ENCODE measurements at regions not wholly inside any gene's neighbourhood (a gene's known extent, or its start where the extent isn't known, plus 50 kb on each side); places are given as distances from the start of the nearest gene placed in this dataset.

DNA sequence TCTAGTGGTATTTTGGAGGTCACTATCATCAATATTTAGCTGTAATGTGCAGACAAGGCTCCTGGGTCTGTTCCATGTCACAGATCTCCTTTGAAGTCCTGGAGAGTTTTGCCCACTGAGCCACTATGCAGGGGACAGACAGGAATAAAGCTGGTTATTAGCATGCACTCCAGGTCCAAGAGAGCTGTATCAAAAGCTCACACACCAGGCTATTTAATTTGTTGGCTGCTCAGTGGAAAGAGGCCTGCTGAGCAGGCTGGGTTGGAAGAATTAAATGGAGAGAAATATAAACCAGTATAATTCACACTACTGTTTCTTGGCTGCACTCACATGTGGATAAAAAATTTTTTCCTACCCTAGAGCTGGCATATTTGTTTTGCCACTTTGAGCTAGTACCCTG, 113.8 kb upstream of the TAF11L2 start:
- Histone ChIP-seq H3K36me3 (ENCODE audit: control insufficient read depth, insufficient read depth, low read length) (no peaks in the 10 kb centered on the region), H3K18ac (ENCODE audit: low read depth, low read length) (no peak overlapping the region), H2AK9ac (replicated peaks; ENCODE audit: low read depth, low read length, poor library complexity) (no peak overlapping the region), H3K56ac (ENCODE audit: extremely low read depth, insufficient read depth, low read length) (no peak overlapping the region), H3K23ac (ENCODE audit: low read depth, low read length) (no peak overlapping the region), H3K79me1 (ENCODE audit: low read depth in 1 of 2, low read length in 2 of 2) (no peaks in the 10 kb centered on the region), H3K4me2 (ENCODE audit: low read depth, low read length) (no peak overlapping the region), H3K4me3 (ENCODE audit: insufficient read depth, low read depth, low read length) (no peak overlapping the region), H2BK120ac (ENCODE audit: low read depth, low read length) (no peak overlapping the region), H2AK5ac (ENCODE audit: low read depth, low read length) (no peak overlapping the region), H2BK20ac (ENCODE audit: low read depth, low read length) (no peak overlapping the region), H3K9me1 (ENCODE audit: insufficient read depth, low read length) (peaks cover 6% of the 10 kb centered on the region; the same call in 1 of the 2 replicates), H4K91ac (ENCODE audit: insufficient read depth, low read depth, low read length) (no peak overlapping the region), H3K14ac (replicated peaks; ENCODE audit: low read depth, low read length) (no peak overlapping the region), H3K27me3 (ENCODE audit: control insufficient read depth, insufficient read depth, low read length) (no peaks in the 10 kb centered on the region), H2BK5ac (ENCODE audit: low read depth, low read length, poor library complexity, severe bottlenecking) (no peak overlapping the region), H3K4me1 (ENCODE audit: control insufficient read depth, insufficient read depth, low read length) (peaks cover 13% of the 10 kb centered on the region), H4K5ac (ENCODE audit: low read depth, low read length) (no peak overlapping the region), H4K8ac (ENCODE audit: low read depth in 2 of 2, low read length in 2 of 2) (peak overlapping the region in 1 of 2 experiments; percentile 15; a peak in 1 of 4 replicates), H4K20me1 (ENCODE audit: insufficient read depth, low read length) (no peaks in the 10 kb centered on the region), H2BK15ac (ENCODE audit: low read depth, low read length) (no peak overlapping the region), H3K9me3 (ENCODE audit: control insufficient read depth, insufficient read depth, low read length) (no peaks in the 10 kb centered on the region), H3K4ac (ENCODE audit: low read depth, low read length) (no peak overlapping the region), H3K9ac (ENCODE audit: low read depth, low read length) (no peak overlapping the region), H2AFZ (replicated peaks; ENCODE audit: low read length, poor library complexity) (no peak overlapping the region), H3K27ac (ENCODE audit: insufficient read depth, low read length) (no peak overlapping the region)
- in situ Hi-C loops (cut with MboI; ENCODE audit: low sequenced_read_pairs): no loop called here
- intact Hi-C loops (cut with micrococcal nuclease): no loop called here
- ChIA-PET CTCF (no interaction called here), POLR2A (ENCODE audit: unreplicated experiment) (no interaction called here)
- ATAC-seq (ENCODE audit: low read depth) (no peak), DNase-seq (no peak)
- no TSS peak for BruUV-seq (replicated peaks)
- dilution Hi-C loops (cut with HindIII; ENCODE audit: low sequenced_read_pairs, unreplicated experiment): no loop called here
- TF ChIP-seq FOS (IDR thresholded peaks at IDR 0.05; ENCODE audit: low read depth, low read length): no peak
- TF ChIP-seq MXI1 (IDR thresholded peaks at IDR 0.05; ENCODE audit: borderline replicate concordance, low read depth, low read length): no peak
- no peak for TF ChIP-seq POLR2A (IDR thresholded peaks at IDR 0.05; ENCODE audit: low read depth, low read length)
- TF ChIP-seq, protein P1, sequence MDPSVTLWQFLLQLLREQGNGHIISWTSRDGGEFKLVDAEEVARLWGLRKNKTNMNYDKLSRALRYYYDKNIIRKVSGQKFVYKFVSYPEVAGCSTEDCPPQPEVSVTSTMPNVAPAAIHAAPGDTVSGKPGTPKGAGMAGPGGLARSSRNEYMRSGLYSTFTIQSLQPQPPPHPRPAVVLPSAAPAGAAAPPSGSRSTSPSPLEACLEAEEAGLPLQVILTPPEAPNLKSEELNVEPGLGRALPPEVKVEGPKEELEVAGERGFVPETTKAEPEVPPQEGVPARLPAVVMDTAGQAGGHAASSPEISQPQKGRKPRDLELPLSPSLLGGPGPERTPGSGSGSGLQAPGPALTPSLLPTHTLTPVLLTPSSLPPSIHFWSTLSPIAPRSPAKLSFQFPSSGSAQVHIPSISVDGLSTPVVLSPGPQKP (IDR thresholded peaks at IDR 0.05; ENCODE audit: borderline replicate concordance, low read depth, low read length): no peak
- no peak for TF ChIP-seq RFX5 (IDR thresholded peaks at IDR 0.05; ENCODE audit: low read depth, low read length)
- no peak for TF ChIP-seq SMC3 (IDR thresholded peaks at IDR 0.05; ENCODE audit: low read depth, low read length)
- no peak for TF ChIP-seq MAFK (IDR thresholded peaks at IDR 0.05; ENCODE audit: low read depth, low read length)
- no peak for TF ChIP-seq MAZ (IDR thresholded peaks at IDR 0.05; ENCODE audit: borderline replicate concordance, low read depth, low read length)
- TF ChIP-seq CHD1 (IDR thresholded peaks at IDR 0.05; ENCODE audit: low read depth, low read length): no peak
- TF ChIP-seq RAD21 (IDR thresholded peaks at IDR 0.05; ENCODE audit: low read length): no peak
- no peak for TF ChIP-seq RCOR1 (IDR thresholded peaks at IDR 0.05; ENCODE audit: insufficient replicate concordance, low read length)
- TF ChIP-seq, protein P2, sequence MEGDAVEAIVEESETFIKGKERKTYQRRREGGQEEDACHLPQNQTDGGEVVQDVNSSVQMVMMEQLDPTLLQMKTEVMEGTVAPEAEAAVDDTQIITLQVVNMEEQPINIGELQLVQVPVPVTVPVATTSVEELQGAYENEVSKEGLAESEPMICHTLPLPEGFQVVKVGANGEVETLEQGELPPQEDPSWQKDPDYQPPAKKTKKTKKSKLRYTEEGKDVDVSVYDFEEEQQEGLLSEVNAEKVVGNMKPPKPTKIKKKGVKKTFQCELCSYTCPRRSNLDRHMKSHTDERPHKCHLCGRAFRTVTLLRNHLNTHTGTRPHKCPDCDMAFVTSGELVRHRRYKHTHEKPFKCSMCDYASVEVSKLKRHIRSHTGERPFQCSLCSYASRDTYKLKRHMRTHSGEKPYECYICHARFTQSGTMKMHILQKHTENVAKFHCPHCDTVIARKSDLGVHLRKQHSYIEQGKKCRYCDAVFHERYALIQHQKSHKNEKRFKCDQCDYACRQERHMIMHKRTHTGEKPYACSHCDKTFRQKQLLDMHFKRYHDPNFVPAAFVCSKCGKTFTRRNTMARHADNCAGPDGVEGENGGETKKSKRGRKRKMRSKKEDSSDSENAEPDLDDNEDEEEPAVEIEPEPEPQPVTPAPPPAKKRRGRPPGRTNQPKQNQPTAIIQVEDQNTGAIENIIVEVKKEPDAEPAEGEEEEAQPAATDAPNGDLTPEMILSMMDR (conservative IDR thresholded peaks at IDR 0.05; ENCODE audit: low read depth, low read length): no peak
- no peak for TF ChIP-seq CEBPB (IDR thresholded peaks at IDR 0.05; ENCODE audit: low read depth, low read length)
- TF ChIP-seq, protein P3, sequence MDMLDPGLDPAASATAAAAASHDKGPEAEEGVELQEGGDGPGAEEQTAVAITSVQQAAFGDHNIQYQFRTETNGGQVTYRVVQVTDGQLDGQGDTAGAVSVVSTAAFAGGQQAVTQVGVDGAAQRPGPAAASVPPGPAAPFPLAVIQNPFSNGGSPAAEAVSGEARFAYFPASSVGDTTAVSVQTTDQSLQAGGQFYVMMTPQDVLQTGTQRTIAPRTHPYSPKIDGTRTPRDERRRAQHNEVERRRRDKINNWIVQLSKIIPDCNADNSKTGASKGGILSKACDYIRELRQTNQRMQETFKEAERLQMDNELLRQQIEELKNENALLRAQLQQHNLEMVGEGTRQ (IDR thresholded peaks at IDR 0.05; ENCODE audit: low read depth, low read length): no peak
- TF ChIP-seq BHLHE40 (IDR thresholded peaks at IDR 0.05; ENCODE audit: low read depth, low read length): no peak
- TF ChIP-seq NFE2L2 (IDR thresholded peaks at IDR 0.05; ENCODE audit: low read depth, low read length): no peak

All from IMR-90 (cell line).